Panc1 (cell line): ENCODE measurements at regions not wholly inside any gene's neighbourhood (a gene's known extent, or its start where the extent isn't known, plus 50 kb on each side); places are given as distances from the start of the nearest gene placed in this dataset.

Source experiments
- ATAC-seq: fragments of 200-7000 bp; cut with Tn5 transposase; 2 replicates; pipeline ENCODE4 v1.9.1; 2020; ENCODE audit warnings: mild to moderate bottlenecking, moderate library complexity
- BruUV-seq: library from RNA; stranded (reverse); fragments of 400-500 nt; replicated peaks from 2 replicates; lab custom pipeline; 2021; lab: Mats Ljungman, UMichigan
- CTCF ChIA-PET: fragments of 300-600 bp; sonication (Branson Sonifier 250); formaldehyde crosslinking; loops from one replicate; lab custom pipeline; 2022; ENCODE audit warnings: antibody characterized with exemption; lab: Charles Lee
- POLR2A ChIA-PET: fragments of 300-600 bp; sonication (Branson Sonifier 250); formaldehyde crosslinking; loops from one replicate; lab custom pipeline; 2022; ENCODE audit warnings: antibody characterized with exemption; lab: Charles Lee
- DNase-seq: peaks from one replicate; pipeline ENCODE4 v3.0.0-alpha.2; 2010; ENCODE audit warnings: low read depth, low spot score
- H3K27ac ChIP-seq: 2 replicates; pipeline ENCODE4 v1.5.1; 2011; ENCODE audit warnings: mild to moderate bottlenecking, low read length, inconsistent platforms
- H3K27me3 ChIP-seq: fragments of 200-500 bp; sonication (Bioruptor generic); 2 replicates; pipeline ENCODE4 v1.6.0; 2014; ENCODE audit warnings: low read length, inconsistent platforms; ENCODE audit not compliant: control insufficient read depth, insufficient read depth
- H3K36me3 ChIP-seq: fragments of 200-500 bp; sonication (Bioruptor generic); 2 replicates; pipeline ENCODE4 v1.5.1; 2014; ENCODE audit warnings: inconsistent platforms, mild to moderate bottlenecking, low read length, moderate library complexity; ENCODE audit not compliant: control insufficient read depth, insufficient read depth
- H3K4me1 ChIP-seq: 2 replicates; pipeline ENCODE4 v1.5.1; 2011; ENCODE audit warnings: inconsistent platforms, mild to moderate bottlenecking, low read length, moderate library complexity; ENCODE audit not compliant: control insufficient read depth, insufficient read depth
- H3K4me3 ChIP-seq, 2 experiments: 2 replicates each; pipeline ENCODE4 v1.5.1; 2011 to 2012; ENCODE audit warnings: low read depth in 2 of 2, low read length in 2 of 2, mild to moderate bottlenecking in 2 of 2, inconsistent platforms in 1 of 2, moderate library complexity in 1 of 2
- H3K9me3 ChIP-seq: fragments of 200-500 bp; sonication (Bioruptor generic); 2 replicates; pipeline ENCODE4 v1.5.1; 2014; ENCODE audit warnings: low read depth, mild to moderate bottlenecking, inconsistent platforms, low read length, moderate library complexity; ENCODE audit not compliant: control insufficient read depth, insufficient read depth
- CTCF ChIP-seq: fragments of 450-650 bp; IDR thresholded peaks from 2 replicates; pipeline ENCODE4 v1.5.1; 2017; ENCODE audit warnings: mild to moderate bottlenecking
- POLR2AphosphoS5 ChIP-seq: IDR thresholded peaks from 2 replicates; pipeline ENCODE4 v1.6.1; 2012; ENCODE audit warnings: mild to moderate bottlenecking, low read depth, low read length, moderate library complexity
- REST ChIP-seq, 2 experiments: IDR thresholded peaks; 2 replicates each; pipeline ENCODE4 v1.6.1; 2011 to 2012; ENCODE audit warnings: low read depth in 2 of 2, control low read depth in 1 of 2, low read length in 1 of 2, mild to moderate bottlenecking in 1 of 2, moderate library complexity in 1 of 2; ENCODE audit not compliant: insufficient read depth in 1 of 2
- SIN3A ChIP-seq: IDR thresholded peaks from 2 replicates; pipeline ENCODE4 v1.6.1; 2012; ENCODE audit warnings: low read depth, mild to moderate bottlenecking, low read length, moderate library complexity, borderline replicate concordance; ENCODE audit not compliant: insufficient read depth
- TCF7L2 ChIP-seq: IDR thresholded peaks from 2 replicates; pipeline ENCODE4 v1.6.1; 2011; ENCODE audit warnings: mild to moderate bottlenecking, low read depth, low read length, inconsistent platforms
- in situ Hi-C: cut with HindIII; loops from 2 replicates; pipeline ENCODE4 v1.10.0; 2016; ENCODE audit warnings: low sequenced_read_pairs, low pct_unique_long_range_greater_than_20kb
- intact Hi-C: fragments of 100-400 bp; cut with micrococcal nuclease; formaldehyde crosslinking; loops from one replicate; pipeline ENCODE4 v1.10.0; 2022; ENCODE audit not compliant: unreplicated experiment

- Histone ChIP-seq H3K4me1 (no peaks in the 10 kb centered on the region), H3K9me3 (no peaks in the 10 kb centered on the region), H3K4me3 (no peak overlapping the region), H3K27me3 (no peaks in the 10 kb centered on the region), H3K36me3 (no peaks in the 10 kb centered on the region), H3K27ac (no peak overlapping the region)
- no peak for DNase-seq
- ATAC-seq, result no peak
- ChIA-PET POLR2A (no interaction called here), CTCF (no interaction called here)
- intact Hi-C loops (no loop called here), in situ Hi-C loops (no loop called here)
- BruUV-seq, result no TSS peak
- TF ChIP-seq POLR2AphosphoS5 (no peak), REST (IDR thresholded peaks at IDR 0.05; ENCODE audit: insufficient read depth in 1 of 2, low read depth in 2 of 2, low read length in 1 of 2) (no peak), SIN3A (no peak), TCF7L2 (no peak), CTCF (no peak)
Observed at GRCh38 chr4:134309715-134310114, 108.1 kb upstream of the PABPC4L start.

GRCh38 chr4:134308910-134309309 lies 107.3 kb upstream of the PABPC4L start:
- BruUV-seq, result no TSS peak
- no peaks in the 10 kb centered on the region for H3K4me1 ChIP-seq
- no peak for ATAC-seq
- H3K9me3 ChIP-seq, result no peaks in the 10 kb centered on the region
- TF ChIP-seq CTCF (no peak), SIN3A (no peak), POLR2AphosphoS5 (no peak), TCF7L2 (no peak), REST (IDR thresholded peaks at IDR 0.05; ENCODE audit: insufficient read depth in 1 of 2, low read depth in 2 of 2, low read length in 1 of 2) (no peak)
- no peaks in the 10 kb centered on the region for H3K27me3 ChIP-seq
- no peaks in the 10 kb centered on the region for H3K36me3 ChIP-seq
- CTCF ChIA-PET, result no interaction called here
- DNase-seq, result no peak
- H3K27ac ChIP-seq, result no peak overlapping the region
- POLR2A ChIA-PET, result no interaction called here
- in situ Hi-C loops (no loop called here), intact Hi-C loops (no loop called here)
- H3K4me3 ChIP-seq, result no peak overlapping the region
